ENCODE measurements at regions not wholly inside any gene's neighbourhood (a gene's known extent, or its start where the extent isn't known, plus 50 kb on each side); places are given as distances from the start of the nearest gene placed in this dataset.
A peak's percentile ranks its signal among the peaks of the same experiment; 100 is the strongest.

DNA sequence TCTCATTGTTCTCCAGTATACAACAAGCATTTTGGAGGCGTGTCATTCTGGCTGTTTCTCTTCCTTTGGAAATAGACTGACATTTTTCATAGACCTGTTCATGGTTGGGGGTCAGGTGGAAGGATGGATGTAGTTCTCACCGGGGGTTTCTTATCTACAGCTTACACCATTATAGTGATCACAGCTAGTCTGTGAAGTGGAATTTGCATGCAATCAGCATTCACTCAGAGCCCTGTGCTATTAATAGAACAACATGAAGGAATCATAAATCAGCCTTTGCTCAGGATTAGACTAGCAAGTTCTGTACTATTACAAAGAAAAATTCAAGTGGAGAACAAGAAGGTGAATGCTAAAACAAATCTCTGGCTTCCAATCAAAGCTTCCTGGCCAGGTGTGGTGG is 132.6 kb upstream of the PUDP start:
- TF ChIP-seq CTCF (IDR thresholded peaks at IDR 0.05; ENCODE audit: insufficient read depth, low read depth, low read length, missing control alignments) = no peak
- no peak overlapping the region for H3K4me3 ChIP-seq (ENCODE audit: low read length)
- DNase-seq (ENCODE audit: low read depth) = no peak

GRCh38 chrX:7272346-7272745 is 124.4 kb upstream of the PUDP start:
- DNase-seq (ENCODE audit: low read depth) = no peak
- no peak overlapping the region for H3K4me3 ChIP-seq (ENCODE audit: low read length)
- TF ChIP-seq CTCF (IDR thresholded peaks at IDR 0.05; ENCODE audit: insufficient read depth, low read depth, low read length, missing control alignments) = no peak

DNA sequence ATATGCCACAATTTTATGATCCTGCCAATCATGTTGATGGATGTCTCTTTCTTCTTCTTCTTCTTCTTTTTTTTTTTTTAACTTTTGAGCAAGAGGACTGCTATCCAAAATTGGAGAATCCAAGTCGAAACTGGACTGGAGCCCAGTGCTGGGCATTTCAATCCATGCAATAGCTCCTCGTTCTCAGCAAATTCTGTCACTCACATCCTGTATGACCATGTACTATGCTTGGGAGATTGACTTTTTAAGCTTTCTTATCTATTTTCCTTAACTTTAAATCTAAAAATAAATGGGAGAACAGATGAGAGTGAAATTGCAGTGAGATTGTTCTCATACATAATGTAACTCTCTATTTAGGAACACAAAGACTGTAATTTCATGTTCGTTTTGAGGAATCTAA is 123.0 kb upstream of the PUDP start:
- TF ChIP-seq CTCF (IDR thresholded peaks at IDR 0.05; ENCODE audit: insufficient read depth, low read depth, low read length, missing control alignments) = no peak
- DNase-seq (ENCODE audit: low read depth) = no peak
- no peak overlapping the region for H3K4me3 ChIP-seq (ENCODE audit: low read length)

DNA sequence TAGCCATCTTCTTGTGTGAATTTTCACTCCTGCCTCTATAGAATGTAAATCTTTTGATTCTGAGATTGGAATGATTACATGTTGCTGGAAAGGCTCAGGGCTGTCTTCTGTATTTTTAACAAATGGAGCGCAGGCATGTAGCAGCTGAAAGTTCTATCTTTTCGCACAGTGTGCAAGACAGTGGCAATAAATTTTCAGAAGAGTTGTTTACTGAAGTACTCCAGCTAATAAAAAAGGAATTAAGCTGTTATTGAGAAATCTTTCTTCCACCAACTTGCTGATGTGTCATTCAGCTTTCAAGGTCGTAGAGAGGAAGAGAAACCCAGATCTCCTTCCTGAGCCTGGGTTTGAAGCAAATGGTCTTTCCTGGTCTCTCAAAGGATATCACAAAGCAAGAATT is 122.0 kb upstream of the PUDP start:
- peak; percentile 7 for DNase-seq (ENCODE audit: low read depth)
- no peak for TF ChIP-seq CTCF (IDR thresholded peaks at IDR 0.05; ENCODE audit: insufficient read depth, low read depth, low read length, missing control alignments)
- no peak overlapping the region for H3K4me3 ChIP-seq (ENCODE audit: low read length)

- no peak overlapping the region for H3K4me3 ChIP-seq (ENCODE audit: low read length)
- DNase-seq (ENCODE audit: low read depth) = no peak
- no peak for TF ChIP-seq CTCF (IDR thresholded peaks at IDR 0.05; ENCODE audit: insufficient read depth, low read depth, low read length, missing control alignments)
Measured at GRCh38 chrX:7269589-7269988, 121.6 kb upstream of the PUDP start.

GRCh38 chrX:7266288-7266687 is 118.3 kb upstream of the PUDP start:
- no peak for DNase-seq (ENCODE audit: low read depth)
- no peak overlapping the region for H3K4me3 ChIP-seq (ENCODE audit: low read length)
- TF ChIP-seq CTCF (IDR thresholded peaks at IDR 0.05; ENCODE audit: insufficient read depth, low read depth, low read length, missing control alignments) = no peak

- no peak for DNase-seq (ENCODE audit: low read depth)
- TF ChIP-seq CTCF (IDR thresholded peaks at IDR 0.05; ENCODE audit: insufficient read depth, low read depth, low read length, missing control alignments) = no peak
- H3K4me3 ChIP-seq (ENCODE audit: low read length) = no peak overlapping the region
Measured at GRCh38 chrX:7264399-7264798, 116.4 kb upstream of the PUDP start.
